K562 (cell line): ENCODE measurements at regions not wholly inside any gene's neighbourhood (a gene's known extent, or its start where the extent isn't known, plus 50 kb on each side); places are given as distances from the start of the nearest gene placed in this dataset.

ENCODE experiments used
- ATAC-seq: fragments of 200-7000 bp; cut with Tn5 transposase; 3 replicates; pipeline ENCODE4 v1.9.1; 2020; ENCODE audit warnings: moderate library complexity
- BruUV-seq: library from RNA; stranded (reverse); fragments of 400-500 nt; replicated peaks from 2 replicates; lab custom pipeline; 2021; lab: Mats Ljungman, UMichigan
- CTCF ChIA-PET: fragments of 300-600 bp; formaldehyde crosslinking; extraction: SDS; loops from one replicate; lab custom pipeline; 2021; ENCODE audit warnings: low intra/inter-chr PET ratio; lab: Yijun Ruan, JAX
- POLR2A ChIA-PET: fragments of 300-600, 350-650 bp; sonication (Branson Sonifier 250); formaldehyde crosslinking; extraction: SDS; loops from one replicate; lab custom pipeline; 2021; ENCODE audit warnings: antibody characterized with exemption, inconsistent platforms; lab: Yijun Ruan, JAX
- DNase-seq, 4 experiments: peaks; one replicate each; pipeline versions ENCODE4 v3.0.0 to v3.0.0-alpha.2; 2011 to 2018; ENCODE audit warnings: low spot score in 3 of 4, mixed read lengths in 3 of 4; ENCODE audit errors: extremely low read depth in 1 of 4
- FAIRE-seq: peaks from 2 replicates; lab custom pipeline; 2011; peaks lifted over from hg19 to GRCh38; lab: Jason Lieb, UNC
- H2AFZ ChIP-seq: 2 replicates; pipeline ENCODE4 v1.6.0; 2011; ENCODE audit warnings: low read depth, low read length, control low read depth, inconsistent platforms
- H3K27ac ChIP-seq: fragments of 200-600 bp; 3 replicates; pipeline ENCODE4 v1.8.0; 2011; ENCODE audit warnings: low read depth, mild to moderate bottlenecking, control low read depth, inconsistent platforms, low read length, moderate library complexity, mixed read lengths; ENCODE audit errors: extremely low read depth
- H3K27me3 ChIP-seq, 2 experiments: fragments of 300-600 bp in 1 of 2; 2 replicates in 1 of 2; 3 replicates in 1 of 2; pipeline versions ENCODE4 v1.6.0 to v1.8.0; 2011; ENCODE audit warnings: inconsistent platforms in 2 of 2, low read length in 2 of 2, mild to moderate bottlenecking in 1 of 2, mixed read lengths in 1 of 2, moderate library complexity in 1 of 2; ENCODE audit not compliant: control insufficient read depth in 2 of 2, insufficient read depth in 2 of 2
- H3K36me3 ChIP-seq: fragments of 300-600 bp; 3 replicates; pipeline ENCODE4 v1.8.0; 2011; ENCODE audit warnings: mild to moderate bottlenecking, low read length, inconsistent platforms; ENCODE audit not compliant: control insufficient read depth, insufficient read depth
- H3K4me1 ChIP-seq, 2 experiments: fragments of 200-600 bp in 1 of 2; replicated peaks in 1 of 2; 2 replicates in 1 of 2; 3 replicates in 1 of 2; pipeline versions ENCODE4 v1.5.1 to v1.8.0; 2011; ENCODE audit warnings: inconsistent platforms in 2 of 2, low read length in 2 of 2, mild to moderate bottlenecking in 1 of 2, mixed read lengths in 1 of 2, moderate library complexity in 1 of 2; ENCODE audit not compliant: control insufficient read depth in 2 of 2, insufficient read depth in 2 of 2
- H3K4me2 ChIP-seq: 2 replicates; pipeline ENCODE4 v1.6.1; 2011; ENCODE audit warnings: low read length, control low read depth, inconsistent platforms, mixed read lengths; ENCODE audit not compliant: insufficient read depth
- H3K4me3 ChIP-seq: fragments of 200-600 bp; sonication (generic), shearing (Covaris generic); 2 replicates; pipeline ENCODE4 v1.5.1; 2016; ENCODE audit warnings: control low read depth, inconsistent platforms
- H3K79me2 ChIP-seq: fragments of 200-600 bp; 3 replicates; pipeline ENCODE4 v1.8.0; 2011; ENCODE audit warnings: low read length, inconsistent platforms; ENCODE audit not compliant: control insufficient read depth, insufficient read depth
- H3K9ac ChIP-seq, 2 experiments: 2 replicates each; pipeline versions ENCODE4 v1.6.0 to v1.6.1; 2011; ENCODE audit warnings: low read depth in 2 of 2, low read length in 2 of 2, control low read depth in 1 of 2, inconsistent platforms in 1 of 2, mild to moderate bottlenecking in 1 of 2, mixed read lengths in 1 of 2; ENCODE audit not compliant: insufficient read depth in 1 of 2
- H3K9me1 ChIP-seq: one replicate; pipeline ENCODE4 v1.6.0; 2011; ENCODE audit warnings: inconsistent platforms, mild to moderate bottlenecking, low read length, moderate library complexity; ENCODE audit not compliant: control insufficient read depth, insufficient read depth
- H3K9me3 ChIP-seq: replicated peaks from 2 replicates; pipeline ENCODE4 v1.5.1; 2011; ENCODE audit warnings: low read depth, low read length, inconsistent platforms; ENCODE audit not compliant: control insufficient read depth, insufficient read depth
- H4K20me1 ChIP-seq: replicated peaks from 2 replicates; pipeline ENCODE4 v1.6.1; 2011; ENCODE audit warnings: low read length, inconsistent platforms, mixed read lengths; ENCODE audit not compliant: control insufficient read depth, insufficient read depth
- BCL6 ChIP-seq: fragments of 250-450 bp; sonication (Bioruptor Pico); IDR thresholded peaks from 2 replicates; pipeline ENCODE4 v1.4.0; 2020
- CBX2 ChIP-seq: fragments of 200-600 bp; sonication (generic); IDR thresholded peaks from one replicate; pipeline ENCODE4 v1.6.1; 2012; ENCODE audit warnings: mild to moderate bottlenecking, low read length, inconsistent platforms; ENCODE audit not compliant: insufficient read depth, poor library complexity, severe bottlenecking
- CHCHD3 ChIP-seq: fragments of 250-450 bp; sonication (Bioruptor Pico); IDR thresholded peaks from 2 replicates; pipeline ENCODE4 v2.1.2; 2022; ENCODE audit warnings: mild to moderate bottlenecking
- DNMT1 ChIP-seq: fragments of 450-650 bp; IDR thresholded peaks from 2 replicates; pipeline ENCODE4 v1.6.1; 2016; ENCODE audit warnings: antibody characterized with exemption, mild to moderate bottlenecking
- HDAC2 ChIP-seq: fragments of 450-650 bp; IDR thresholded peaks from 2 replicates; pipeline ENCODE4 v1.6.1; 2016; ENCODE audit warnings: mild to moderate bottlenecking
- HNRNPH1 ChIP-seq: fragments of 200-400 bp; formaldehyde crosslinking; optimal IDR thresholded peaks from 2 replicates; pipeline ENCODE3; 2017; ENCODE audit warnings: low read depth, mild to moderate bottlenecking, low read length, moderate library complexity
- MTA2 ChIP-seq: fragments of 450-650 bp; IDR thresholded peaks from 2 replicates; pipeline ENCODE4 v1.6.1; 2016; ENCODE audit warnings: low read depth
- NCOA1 ChIP-seq: fragments of 450-650 bp; IDR thresholded peaks from 2 replicates; pipeline ENCODE4 v1.6.1; 2016; ENCODE audit warnings: low read depth
- NR2F6 ChIP-seq: fragments of 450-650 bp; formaldehyde crosslinking; IDR thresholded peaks from 2 replicates; pipeline ENCODE4 v1.4.0; 2020; ENCODE audit warnings: mild to moderate bottlenecking
- RBM22 ChIP-seq: fragments of 200-400 bp; formaldehyde crosslinking; IDR thresholded peaks from 2 replicates; pipeline ENCODE4 v1.6.1; 2018; ENCODE audit warnings: low read length, low read depth; ENCODE audit not compliant: poor library complexity, severe bottlenecking
- SAP30 ChIP-seq: fragments of 200-600 bp; sonication (generic); IDR thresholded peaks from 2 replicates; pipeline ENCODE4 v1.6.1; 2012; ENCODE audit warnings: borderline replicate concordance, low read depth, mild to moderate bottlenecking, moderate library complexity, low read length, control low read depth, inconsistent platforms; ENCODE audit not compliant: insufficient read depth, poor library complexity, severe bottlenecking
- SETDB1 ChIP-seq: IDR thresholded peaks from one replicate; pipeline ENCODE4 v1.6.1; 2012; ENCODE audit warnings: low read length, control low read depth, inconsistent platforms
- ZKSCAN3 ChIP-seq: fragments of 250-450 bp; sonication (Bioruptor Pico); IDR thresholded peaks from 2 replicates; pipeline ENCODE4 v1.4.0; 2020
- ZNF57 ChIP-seq: fragments of 450-650 bp; formaldehyde crosslinking; IDR thresholded peaks from 2 replicates; pipeline ENCODE4 v1.4.0; 2020; ENCODE audit warnings: mild to moderate bottlenecking, moderate library complexity
- WGBS: fragments of 100-300 bp; shearing (Covaris generic); methylation state at CpG from one replicate; pipeline ENCODE4 v1.1.6; 2016; ENCODE audit warnings: low coverage, mixed read lengths; ENCODE audit not compliant: insufficient coverage; ENCODE audit errors: missing lambda C conversion rate; 5-methylcytosine and 5-hydroxymethylcytosine counted together
- in situ Hi-C: fragments of 300-500 bp; cut with MboI; formaldehyde crosslinking; loops from 4 replicates; pipeline ENCODE4 v1.15.0; 2018; ENCODE audit warnings: inconsistent platforms, mixed read lengths
- intact Hi-C: fragments of 100-400 bp; cut with micrococcal nuclease; formaldehyde crosslinking; loops from 2 replicates; pipeline ENCODE4 v1.14.2; 2022
- TF ChIP-seq, protein P1 (sequence below): sonication (generic); formaldehyde crosslinking; IDR thresholded peaks from 2 replicates; pipeline ENCODE4 v1.9.0; 2022; ENCODE audit warnings: mild to moderate bottlenecking, missing genetic modification reagents
- TF ChIP-seq, protein P2 (sequence below): fragments of 450-650 bp; formaldehyde crosslinking; IDR thresholded peaks from 2 replicates; pipeline ENCODE4 v1.4.0; 2020; ENCODE audit warnings: mild to moderate bottlenecking, moderate library complexity

DNA sequence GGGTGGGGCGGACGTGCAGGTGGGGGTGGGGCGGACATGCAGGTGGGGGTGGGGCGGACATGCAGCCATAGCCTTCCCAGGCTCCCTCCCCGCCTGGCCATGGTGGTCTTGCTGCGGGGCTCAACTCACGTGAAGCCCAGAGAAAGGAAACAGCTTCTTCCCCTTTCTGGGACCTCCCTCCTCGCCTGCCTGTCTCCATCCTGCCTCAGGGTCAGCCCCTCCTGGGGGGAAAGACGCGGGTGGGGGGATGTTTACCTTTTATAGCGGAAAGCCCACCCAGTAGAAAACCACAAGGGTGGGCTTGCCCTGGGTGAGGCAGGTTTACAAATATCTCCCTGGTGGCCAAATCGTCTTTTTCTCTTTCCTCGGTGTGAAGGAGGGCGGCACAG, 520.0 kb downstream of the GLRX3 start:
- H3K79me2 ChIP-seq, result no peaks in the 10 kb centered on the region
- CTCF ChIA-PET, result no interaction called here
- in situ Hi-C loops (no loop called here), intact Hi-C loops (no loop called here)
- POLR2A ChIA-PET, result no interaction called here
- H3K4me3 ChIP-seq, result no peak overlapping the region
- no peaks in the 10 kb centered on the region for H3K9me1 ChIP-seq
- 0% methylated on average over 1 of the region's 14 CpGs for WGBS
- FAIRE-seq, result no peak
- DNase-seq, result no peak
- H4K20me1 ChIP-seq, result no peaks in the 10 kb centered on the region
- H3K9ac ChIP-seq, result no peak overlapping the region
- H3K27ac ChIP-seq, result no peak overlapping the region
- no peaks in the 10 kb centered on the region for H3K4me1 ChIP-seq
- H3K9me3 ChIP-seq, result no peaks in the 10 kb centered on the region
- no peak overlapping the region for H2AFZ ChIP-seq
- BruUV-seq, result no TSS peak
- no peak overlapping the region for H3K4me2 ChIP-seq
- peaks cover 0 to 3% of the 10 kb centered on the region in 2 experiments; a peak in 1 of 5 replicates for H3K27me3 ChIP-seq
- no peaks in the 10 kb centered on the region for H3K36me3 ChIP-seq
- no peak for ATAC-seq
- TF ChIP-seq HDAC2 (no peak), CHCHD3 (CRISPR knock-in tag) (no peak), SAP30 (no peak), NCOA1 (no peak), MTA2 (no peak), DNMT1 (no peak), HNRNPH1 (no peak), RBM22 (no peak), NR2F6 (CRISPR knock-in tag) (no peak), ZNF57 (CRISPR knock-in tag) (no peak), SETDB1 (no peak), BCL6 (CRISPR knock-in tag) (no peak), CBX2 (no peak), ZKSCAN3 (no peak)
- TF ChIP-seq, protein P1, sequence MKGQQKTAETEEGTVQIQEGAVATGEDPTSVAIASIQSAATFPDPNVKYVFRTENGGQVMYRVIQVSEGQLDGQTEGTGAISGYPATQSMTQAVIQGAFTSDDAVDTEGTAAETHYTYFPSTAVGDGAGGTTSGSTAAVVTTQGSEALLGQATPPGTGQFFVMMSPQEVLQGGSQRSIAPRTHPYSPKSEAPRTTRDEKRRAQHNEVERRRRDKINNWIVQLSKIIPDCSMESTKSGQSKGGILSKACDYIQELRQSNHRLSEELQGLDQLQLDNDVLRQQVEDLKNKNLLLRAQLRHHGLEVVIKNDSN (CRISPR knock-in tag), result no peak
- TF ChIP-seq, protein P2, sequence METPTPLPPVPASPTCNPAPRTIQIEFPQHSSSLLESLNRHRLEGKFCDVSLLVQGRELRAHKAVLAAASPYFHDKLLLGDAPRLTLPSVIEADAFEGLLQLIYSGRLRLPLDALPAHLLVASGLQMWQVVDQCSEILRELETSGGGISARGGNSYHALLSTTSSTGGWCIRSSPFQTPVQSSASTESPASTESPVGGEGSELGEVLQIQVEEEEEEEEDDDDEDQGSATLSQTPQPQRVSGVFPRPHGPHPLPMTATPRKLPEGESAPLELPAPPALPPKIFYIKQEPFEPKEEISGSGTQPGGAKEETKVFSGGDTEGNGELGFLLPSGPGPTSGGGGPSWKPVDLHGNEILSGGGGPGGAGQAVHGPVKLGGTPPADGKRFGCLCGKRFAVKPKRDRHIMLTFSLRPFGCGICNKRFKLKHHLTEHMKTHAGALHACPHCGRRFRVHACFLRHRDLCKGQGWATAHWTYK (CRISPR knock-in tag), result no peak
